Loucy (cell line): ENCODE measurements at regions not wholly inside any gene's neighbourhood (a gene's known extent, or its start where the extent isn't known, plus 50 kb on each side); places are given as distances from the start of the nearest gene placed in this dataset.

Experiments used
- H2AFZ ChIP-seq: fragments of 200-600 bp; sonication (generic); 2 replicates; pipeline ENCODE4 v1.6.0; 2016; ENCODE audit warnings: antibody characterized with exemption, mild to moderate bottlenecking, low read length, moderate library complexity
- H3F3A ChIP-seq: fragments of 200-600 bp; 2 replicates; pipeline ENCODE4 v1.6.0; 2016; ENCODE audit warnings: antibody characterized with exemption, low read depth, mild to moderate bottlenecking
- H3K27me3 ChIP-seq: fragments of 200-600 bp; sonication (generic); 2 replicates; pipeline ENCODE4 v1.6.1; 2014; ENCODE audit warnings: low read length, mild to moderate bottlenecking; ENCODE audit not compliant: insufficient read depth, poor library complexity, severe bottlenecking
- H3K36me3 ChIP-seq: fragments of 200-600 bp; sonication (generic); 2 replicates; pipeline ENCODE4 v1.6.1; 2016; ENCODE audit warnings: low read length; ENCODE audit not compliant: insufficient read depth
- H3K4me1 ChIP-seq: fragments of 200-600 bp; sonication (generic); 2 replicates; pipeline ENCODE4 v1.5.1; 2014; ENCODE audit warnings: low read length, mild to moderate bottlenecking; ENCODE audit not compliant: insufficient read depth, poor library complexity, severe bottlenecking
- H3K4me2 ChIP-seq: fragments of 200-600 bp; sonication (generic); 2 replicates; pipeline ENCODE4 v1.6.0; 2014; ENCODE audit warnings: antibody characterized with exemption, low read length, low read depth, mild to moderate bottlenecking; ENCODE audit not compliant: poor library complexity, severe bottlenecking
- H3K4me3 ChIP-seq: fragments of 200-600 bp; sonication (generic); 2 replicates; pipeline ENCODE4 v1.5.1; 2014; ENCODE audit warnings: low read length, mild to moderate bottlenecking, mixed read lengths; ENCODE audit not compliant: poor library complexity, severe bottlenecking
- H3K79me2 ChIP-seq: fragments of 200-600 bp; sonication (generic); 2 replicates; pipeline ENCODE4 v1.6.1; 2014; ENCODE audit warnings: low read length; ENCODE audit not compliant: insufficient read depth
- H3K9ac ChIP-seq: fragments of 200-600 bp; sonication (generic); 2 replicates; pipeline ENCODE4 v1.6.0; 2014; ENCODE audit warnings: mild to moderate bottlenecking, low read depth, low read length, moderate library complexity; ENCODE audit not compliant: poor library complexity, severe bottlenecking
- H3K9me2 ChIP-seq: fragments of 200-600 bp; sonication (generic); replicated peaks from 2 replicates; pipeline ENCODE4 v1.6.1; 2016; ENCODE audit warnings: low read depth, low read length, mixed read lengths
- H3K9me3 ChIP-seq: fragments of 200-600 bp; sonication (generic); 2 replicates; pipeline ENCODE4 v1.6.1; 2014; ENCODE audit warnings: mild to moderate bottlenecking, antibody characterized with exemption, low read length, low read depth; ENCODE audit not compliant: insufficient read depth
- H4K20me1 ChIP-seq: fragments of 200-600 bp; sonication (generic); 2 replicates; pipeline ENCODE4 v1.6.0; 2014; ENCODE audit warnings: antibody characterized with exemption, low read length, mild to moderate bottlenecking; ENCODE audit not compliant: insufficient read depth, poor library complexity, severe bottlenecking
- CTCF ChIP-seq: fragments of 200-600 bp; sonication (generic); conservative IDR thresholded peaks from 2 replicates; pipeline ENCODE4 v1.5.1; 2014; ENCODE audit warnings: mild to moderate bottlenecking, antibody characterized with exemption, low read length
- EZH2phosphoT487 ChIP-seq: fragments of 200-600 bp; IDR thresholded peaks from 2 replicates; pipeline ENCODE4 v1.6.1; 2018; ENCODE audit warnings: antibody characterized with exemption, mild to moderate bottlenecking, moderate library complexity, borderline replicate concordance

GRCh38 chr15:96796841-96797240 lies 466.3 kb downstream of the NR2F2 start:
- Histone ChIP-seq H3K4me2 (no peak overlapping the region), H3K36me3 (no peaks in the 10 kb centered on the region), H3K4me3 (no peak overlapping the region), H3K27me3 (no peaks in the 10 kb centered on the region), H4K20me1 (no peaks in the 10 kb centered on the region), H3K9ac (no peak overlapping the region), H3K79me2 (no peaks in the 10 kb centered on the region), H3K9me3 (no peaks in the 10 kb centered on the region; the same call in 1 of the 2 replicates), H3F3A (no peaks in the 10 kb centered on the region), H3K4me1 (no peaks in the 10 kb centered on the region), H2AFZ (no peak overlapping the region), H3K9me2 (no peaks in the 10 kb centered on the region)
- TF ChIP-seq CTCF (no peak), EZH2phosphoT487 (no peak)

- Histone ChIP-seq H3K9me2 (no peaks in the 10 kb centered on the region), H3K4me2 (no peak overlapping the region), H3K36me3 (no peaks in the 10 kb centered on the region), H3K9ac (no peak overlapping the region), H3K27me3 (no peaks in the 10 kb centered on the region), H3K4me3 (no peak overlapping the region), H3F3A (no peaks in the 10 kb centered on the region), H3K79me2 (no peaks in the 10 kb centered on the region), H3K4me1 (no peaks in the 10 kb centered on the region), H4K20me1 (no peaks in the 10 kb centered on the region), H2AFZ (no peak overlapping the region), H3K9me3 (no peaks in the 10 kb centered on the region; the same call in 1 of the 2 replicates)
- TF ChIP-seq EZH2phosphoT487 (no peak), CTCF (no peak)
Observed at GRCh38 chr15:96801576-96802150, 471.2 kb downstream of the NR2F2 start.

GRCh38 chr15:96802611-96803255 lies 472.2 kb downstream of the NR2F2 start:
- Histone ChIP-seq H3K4me1 (no peaks in the 10 kb centered on the region), H3K9ac (no peak overlapping the region), H3K36me3 (no peaks in the 10 kb centered on the region), H3K4me2 (no peak overlapping the region), H3F3A (no peaks in the 10 kb centered on the region), H3K79me2 (no peaks in the 10 kb centered on the region), H2AFZ (no peak overlapping the region), H3K27me3 (no peaks in the 10 kb centered on the region), H4K20me1 (no peaks in the 10 kb centered on the region), H3K4me3 (no peak overlapping the region), H3K9me2 (no peaks in the 10 kb centered on the region), H3K9me3 (no peaks in the 10 kb centered on the region)
- TF ChIP-seq EZH2phosphoT487: no peak
- no peak for TF ChIP-seq CTCF
